ENCODE measurements at regions not wholly inside any gene's neighbourhood (a gene's known extent, or its start where the extent isn't known, plus 50 kb on each side); places are given as distances from the start of the nearest gene placed in this dataset.

DNA sequence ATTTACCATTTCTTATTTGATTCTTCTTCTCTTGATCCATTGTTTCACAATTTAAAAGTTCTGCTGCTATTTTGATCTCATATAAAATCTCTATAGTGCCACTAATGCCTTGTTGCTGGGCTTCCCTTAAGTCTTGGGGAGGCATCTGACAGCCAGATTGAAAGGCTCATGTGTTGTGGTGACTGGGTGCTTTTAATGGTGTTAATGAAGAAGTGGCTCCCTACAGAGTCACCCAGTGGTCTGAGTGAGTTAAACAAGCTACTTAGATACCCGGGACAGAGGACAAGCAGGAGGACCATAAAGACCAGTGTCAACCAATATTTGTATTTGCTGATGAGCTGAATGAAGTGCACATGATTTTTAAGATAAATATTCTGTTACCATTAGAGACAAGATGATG, 176.4 kb upstream of the HABP2 start:
- Histone ChIP-seq H3K4me2 (ENCODE audit: insufficient read depth, low read length) (no peak overlapping the region), H3K9ac (ENCODE audit: insufficient read depth in 1 of 2, low read depth in 2 of 2, low read length in 2 of 2) (no peak overlapping the region), H3K27ac (ENCODE audit: extremely low read depth, low read depth, low read length) (no peak overlapping the region), H3K27me3 (ENCODE audit: control insufficient read depth in 2 of 2, insufficient read depth in 2 of 2, low read length in 2 of 2) (no peaks in the 10 kb centered on the region), H4K20me1 (replicated peaks; ENCODE audit: control insufficient read depth, insufficient read depth, low read length) (no peaks in the 10 kb centered on the region), H3K36me3 (ENCODE audit: control insufficient read depth, insufficient read depth, low read length) (no peaks in the 10 kb centered on the region), H3K9me3 (replicated peaks; ENCODE audit: control insufficient read depth, insufficient read depth, low read depth, low read length) (no peaks in the 10 kb centered on the region), H3K4me1 (replicated peaks in 1 of 2; ENCODE audit: control insufficient read depth in 2 of 2, insufficient read depth in 2 of 2, low read length in 2 of 2) (no peaks in the 10 kb centered on the region), H2AFZ (ENCODE audit: low read depth, low read length) (no peak overlapping the region), H3K9me1 (ENCODE audit: control insufficient read depth, insufficient read depth, low read length) (no peaks in the 10 kb centered on the region), H3K79me2 (ENCODE audit: control insufficient read depth, insufficient read depth, low read length) (no peaks in the 10 kb centered on the region), H3K4me3 (no peak overlapping the region)
- FAIRE-seq (no peak), ATAC-seq (no peak), DNase-seq (ENCODE audit: extremely low read depth in 1 of 4, low spot score in 3 of 4) (no peak)
- ChIA-PET POLR2A (no interaction called here), CTCF (ENCODE audit: low intra/inter-chr PET ratio) (no interaction called here)
- intact Hi-C loops (cut with micrococcal nuclease) = no loop called here
- WGBS (ENCODE audit: insufficient coverage, low coverage, missing lambda C conversion rate) = 0% methylated on average over 1 of the region's 1 CpG
- no TSS peak for BruUV-seq (replicated peaks)
- in situ Hi-C loops (cut with MboI) = no loop called here
- TF ChIP-seq SOX6 (IDR thresholded peaks at IDR 0.05) (no peak), LARP7 (IDR thresholded peaks at IDR 0.05) (no peak), ZNF785 (CRISPR knock-in tag; IDR thresholded peaks at IDR 0.05) (no peak), EP400 (IDR thresholded peaks at IDR 0.05) (no peak), RBM34 (IDR thresholded peaks at IDR 0.05; ENCODE audit: borderline replicate concordance, insufficient read depth, low read length) (no peak), HEY1 (CRISPR knock-in tag; IDR thresholded peaks at IDR 0.05; ENCODE audit: borderline replicate concordance) (no peak), PCBP2 (IDR thresholded peaks at IDR 0.05; ENCODE audit: low read depth, low read length, poor library complexity, severe bottlenecking) (no peak), POLR2AphosphoS2 (IDR thresholded peaks at IDR 0.05; ENCODE audit: low read length) (no peak), HOXB6 (CRISPR knock-in tag; IDR thresholded peaks at IDR 0.05; ENCODE audit: borderline replicate concordance) (no peak), NUFIP1 (IDR thresholded peaks at IDR 0.05; ENCODE audit: partially characterized antibody) (no peak), C11orf30 (IDR thresholded peaks at IDR 0.05; ENCODE audit: low read depth) (no peak), XRCC5 (IDR thresholded peaks at IDR 0.05; ENCODE audit: low read depth, low read length) (no peak), BRD9 (IDR thresholded peaks at IDR 0.05; ENCODE audit: low read depth, partially characterized antibody) (no peak), ZNF780A (CRISPR knock-in tag; IDR thresholded peaks at IDR 0.05) (no peak)
- TF ChIP-seq, protein P1, sequence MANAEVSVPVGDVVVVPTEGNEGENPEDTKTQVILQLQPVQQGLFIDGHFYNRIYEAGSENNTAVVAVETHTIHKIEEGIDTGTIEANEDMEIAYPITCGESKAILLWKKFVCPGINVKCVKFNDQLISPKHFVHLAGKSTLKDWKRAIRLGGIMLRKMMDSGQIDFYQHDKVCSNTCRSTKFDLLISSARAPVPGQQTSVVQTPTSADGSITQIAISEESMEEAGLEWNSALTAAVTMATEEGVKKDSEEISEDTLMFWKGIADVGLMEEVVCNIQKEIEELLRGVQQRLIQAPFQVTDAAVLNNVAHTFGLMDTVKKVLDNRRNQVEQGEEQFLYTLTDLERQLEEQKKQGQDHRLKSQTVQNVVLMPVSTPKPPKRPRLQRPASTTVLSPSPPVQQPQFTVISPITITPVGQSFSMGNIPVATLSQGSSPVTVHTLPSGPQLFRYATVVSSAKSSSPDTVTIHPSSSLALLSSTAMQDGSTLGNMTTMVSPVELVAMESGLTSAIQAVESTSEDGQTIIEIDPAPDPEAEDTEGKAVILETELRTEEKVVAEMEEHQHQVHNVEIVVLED (CRISPR knock-in tag; IDR thresholded peaks at IDR 0.05) = no peak
- TF ChIP-seq, protein P2, sequence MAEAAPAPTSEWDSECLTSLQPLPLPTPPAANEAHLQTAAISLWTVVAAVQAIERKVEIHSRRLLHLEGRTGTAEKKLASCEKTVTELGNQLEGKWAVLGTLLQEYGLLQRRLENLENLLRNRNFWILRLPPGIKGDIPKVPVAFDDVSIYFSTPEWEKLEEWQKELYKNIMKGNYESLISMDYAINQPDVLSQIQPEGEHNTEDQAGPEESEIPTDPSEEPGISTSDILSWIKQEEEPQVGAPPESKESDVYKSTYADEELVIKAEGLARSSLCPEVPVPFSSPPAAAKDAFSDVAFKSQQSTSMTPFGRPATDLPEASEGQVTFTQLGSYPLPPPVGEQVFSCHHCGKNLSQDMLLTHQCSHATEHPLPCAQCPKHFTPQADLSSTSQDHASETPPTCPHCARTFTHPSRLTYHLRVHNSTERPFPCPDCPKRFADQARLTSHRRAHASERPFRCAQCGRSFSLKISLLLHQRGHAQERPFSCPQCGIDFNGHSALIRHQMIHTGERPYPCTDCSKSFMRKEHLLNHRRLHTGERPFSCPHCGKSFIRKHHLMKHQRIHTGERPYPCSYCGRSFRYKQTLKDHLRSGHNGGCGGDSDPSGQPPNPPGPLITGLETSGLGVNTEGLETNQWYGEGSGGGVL (CRISPR knock-in tag; IDR thresholded peaks at IDR 0.05) = no peak
- TF ChIP-seq, protein P3, sequence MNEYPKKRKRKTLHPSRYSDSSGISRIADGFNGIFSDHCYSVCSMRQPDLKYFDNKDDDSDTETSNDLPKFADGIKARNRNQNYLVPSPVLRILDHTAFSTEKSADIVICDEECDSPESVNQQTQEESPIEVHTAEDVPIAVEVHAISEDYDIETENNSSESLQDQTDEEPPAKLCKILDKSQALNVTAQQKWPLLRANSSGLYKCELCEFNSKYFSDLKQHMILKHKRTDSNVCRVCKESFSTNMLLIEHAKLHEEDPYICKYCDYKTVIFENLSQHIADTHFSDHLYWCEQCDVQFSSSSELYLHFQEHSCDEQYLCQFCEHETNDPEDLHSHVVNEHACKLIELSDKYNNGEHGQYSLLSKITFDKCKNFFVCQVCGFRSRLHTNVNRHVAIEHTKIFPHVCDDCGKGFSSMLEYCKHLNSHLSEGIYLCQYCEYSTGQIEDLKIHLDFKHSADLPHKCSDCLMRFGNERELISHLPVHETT (CRISPR knock-in tag; conservative IDR thresholded peaks at IDR 0.05 in 1 of 2, IDR thresholded peaks at IDR 0.05 in 1 of 2) = no peak
- TF ChIP-seq, protein P4, sequence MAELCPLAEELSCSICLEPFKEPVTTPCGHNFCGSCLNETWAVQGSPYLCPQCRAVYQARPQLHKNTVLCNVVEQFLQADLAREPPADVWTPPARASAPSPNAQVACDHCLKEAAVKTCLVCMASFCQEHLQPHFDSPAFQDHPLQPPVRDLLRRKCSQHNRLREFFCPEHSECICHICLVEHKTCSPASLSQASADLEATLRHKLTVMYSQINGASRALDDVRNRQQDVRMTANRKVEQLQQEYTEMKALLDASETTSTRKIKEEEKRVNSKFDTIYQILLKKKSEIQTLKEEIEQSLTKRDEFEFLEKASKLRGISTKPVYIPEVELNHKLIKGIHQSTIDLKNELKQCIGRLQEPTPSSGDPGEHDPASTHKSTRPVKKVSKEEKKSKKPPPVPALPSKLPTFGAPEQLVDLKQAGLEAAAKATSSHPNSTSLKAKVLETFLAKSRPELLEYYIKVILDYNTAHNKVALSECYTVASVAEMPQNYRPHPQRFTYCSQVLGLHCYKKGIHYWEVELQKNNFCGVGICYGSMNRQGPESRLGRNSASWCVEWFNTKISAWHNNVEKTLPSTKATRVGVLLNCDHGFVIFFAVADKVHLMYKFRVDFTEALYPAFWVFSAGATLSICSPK (IDR thresholded peaks at IDR 0.05; ENCODE audit: borderline replicate concordance) = no peak

Measured in K562 (cell line).